MM.1S (cell line): ENCODE measurements at regions not wholly inside any gene's neighbourhood (a gene's known extent, or its start where the extent isn't known, plus 50 kb on each side); places are given as distances from the start of the nearest gene placed in this dataset.

ENCODE experiments used
- DNase-seq: peaks from one replicate; pipeline ENCODE4 v3.0.0-alpha.2; 2015
- H2AFZ ChIP-seq: fragments of 300-600 bp; sonication (generic); 2 replicates; pipeline ENCODE4 v1.6.0; 2016; ENCODE audit warnings: antibody characterized with exemption, low read length
- H3F3A ChIP-seq: fragments of 300-600 bp; sonication (generic); 2 replicates; pipeline ENCODE4 v1.6.1; 2016; ENCODE audit warnings: mild to moderate bottlenecking, antibody characterized with exemption, low read length, moderate library complexity, mixed read lengths; ENCODE audit not compliant: insufficient read depth
- H3K27ac ChIP-seq: fragments of 300-600 bp; sonication (generic); 2 replicates; pipeline ENCODE4 v1.5.1; 2016; ENCODE audit warnings: mild to moderate bottlenecking, low read length
- H3K27me3 ChIP-seq: fragments of 300-600 bp; sonication (generic); replicated peaks from 2 replicates; pipeline ENCODE4 v1.6.0; 2016; ENCODE audit warnings: low read length; ENCODE audit not compliant: insufficient read depth
- H3K36me3 ChIP-seq: fragments of 300-600 bp; sonication (generic); replicated peaks from 2 replicates; pipeline ENCODE4 v1.6.1; 2016; ENCODE audit warnings: mild to moderate bottlenecking, low read length, mixed read lengths; ENCODE audit not compliant: insufficient read depth
- H3K4me1 ChIP-seq: fragments of 300-600 bp; sonication (generic); 2 replicates; pipeline ENCODE4 v1.6.1; 2016; ENCODE audit warnings: low read length, mixed read lengths
- H3K4me2 ChIP-seq: fragments of 300-600 bp; sonication (generic); 2 replicates; pipeline ENCODE4 v1.6.0; 2016; ENCODE audit warnings: low read depth, low read length
- H3K4me3 ChIP-seq: fragments of 300-600 bp; sonication (generic); 2 replicates; pipeline ENCODE4 v1.5.1; 2016; ENCODE audit warnings: low read length, mixed read lengths
- H3K79me2 ChIP-seq: fragments of 300-600 bp; sonication (generic); 2 replicates; pipeline ENCODE4 v1.6.1; 2016; ENCODE audit warnings: mixed run types, low read length, mixed read lengths
- H3K9ac ChIP-seq: fragments of 300-600 bp; sonication (generic); 2 replicates; pipeline ENCODE4 v1.6.1; 2016; ENCODE audit warnings: low read length, mixed read lengths
- H3K9me2 ChIP-seq: fragments of 300-600 bp; sonication (generic); replicated peaks from 2 replicates; pipeline ENCODE4 v1.6.1; 2016; ENCODE audit warnings: mild to moderate bottlenecking, low read length, mixed read lengths; ENCODE audit not compliant: insufficient read depth
- H3K9me3 ChIP-seq: fragments of 300-600 bp; sonication (generic); replicated peaks from 2 replicates; pipeline ENCODE4 v1.6.1; 2016; ENCODE audit warnings: mild to moderate bottlenecking, low read length, mixed read lengths; ENCODE audit not compliant: insufficient read depth
- H4K20me1 ChIP-seq: fragments of 300-600 bp; sonication (generic); 2 replicates; pipeline ENCODE4 v1.6.1; 2016; ENCODE audit warnings: mild to moderate bottlenecking, low read length, moderate library complexity, mixed read lengths; ENCODE audit not compliant: insufficient read depth
- CTCF ChIP-seq: fragments of 300-600 bp; sonication (generic); IDR thresholded peaks from 2 replicates; pipeline ENCODE4 v1.5.1; 2016; ENCODE audit warnings: antibody characterized with exemption, low read length, mixed read lengths
- EZH2 ChIP-seq: fragments of 300-600 bp; sonication (generic); optimal IDR thresholded peaks from 2 replicates; pipeline ENCODE3; 2017; ENCODE audit warnings: low read depth, mild to moderate bottlenecking, antibody characterized with exemption, low read length, mixed read lengths
- EZH2phosphoT487 ChIP-seq: fragments of 300-600 bp; sonication (generic); IDR thresholded peaks from 2 replicates; pipeline ENCODE4 v1.6.1; 2018; ENCODE audit warnings: antibody characterized with exemption, low read length

- no peak for TF ChIP-seq CTCF
- TF ChIP-seq EZH2phosphoT487 = no peak
- TF ChIP-seq EZH2 = no peak
- H3K9me3 ChIP-seq = no peaks in the 10 kb centered on the region
- H3K79me2 ChIP-seq = no peaks in the 10 kb centered on the region
- no peak overlapping the region for H3K27ac ChIP-seq
- H3K4me3 ChIP-seq = no peak overlapping the region
- no peak overlapping the region for H3K9ac ChIP-seq
- no peak overlapping the region for H2AFZ ChIP-seq
- no peak for DNase-seq
- H3K4me2 ChIP-seq = no peak overlapping the region
- H3K4me1 ChIP-seq = no peaks in the 10 kb centered on the region
- no peaks in the 10 kb centered on the region for H3K27me3 ChIP-seq
- no peaks in the 10 kb centered on the region for H3F3A ChIP-seq
- no peaks in the 10 kb centered on the region for H3K36me3 ChIP-seq
- H3K9me2 ChIP-seq = no peaks in the 10 kb centered on the region
- no peaks in the 10 kb centered on the region for H4K20me1 ChIP-seq
Measured at GRCh38 chr9:7377489-7377888, 422.1 kb downstream of the DMAC1 start.

- TF ChIP-seq CTCF (no peak), EZH2phosphoT487 (no peak), EZH2 (no peak)
- Histone ChIP-seq H3K4me3 (no peak overlapping the region), H3K9ac (no peak overlapping the region), H2AFZ (no peak overlapping the region), H3K4me2 (no peak overlapping the region), H4K20me1 (no peaks in the 10 kb centered on the region), H3K27me3 (no peaks in the 10 kb centered on the region), H3K79me2 (no peaks in the 10 kb centered on the region), H3K9me3 (no peaks in the 10 kb centered on the region), H3K9me2 (no peaks in the 10 kb centered on the region), H3K4me1 (no peaks in the 10 kb centered on the region), H3K36me3 (no peaks in the 10 kb centered on the region), H3K27ac (no peak overlapping the region), H3F3A (no peaks in the 10 kb centered on the region)
- DNase-seq = no peak
Measured at GRCh38 chr9:7376833-7377232, 422.7 kb downstream of the DMAC1 start.

GRCh38 chr9:7376213-7376612 is 423.4 kb downstream of the DMAC1 start:
- DNase-seq = no peak
- no peak overlapping the region for H3K9ac ChIP-seq
- no peaks in the 10 kb centered on the region for H3K4me1 ChIP-seq
- H3F3A ChIP-seq = no peaks in the 10 kb centered on the region
- no peak overlapping the region for H2AFZ ChIP-seq
- no peaks in the 10 kb centered on the region for H3K9me3 ChIP-seq
- no peak overlapping the region for H3K4me2 ChIP-seq
- TF ChIP-seq CTCF (no peak), EZH2phosphoT487 (no peak), EZH2 (no peak)
- no peaks in the 10 kb centered on the region for H4K20me1 ChIP-seq
- H3K4me3 ChIP-seq = no peak overlapping the region
- H3K27me3 ChIP-seq = no peaks in the 10 kb centered on the region
- no peaks in the 10 kb centered on the region for H3K79me2 ChIP-seq
- no peak overlapping the region for H3K27ac ChIP-seq
- no peaks in the 10 kb centered on the region for H3K9me2 ChIP-seq
- H3K36me3 ChIP-seq = no peaks in the 10 kb centered on the region
